C4-2B (cell line): ENCODE measurements at regions not wholly inside any gene's neighbourhood (a gene's known extent, or its start where the extent isn't known, plus 50 kb on each side); places are given as distances from the start of the nearest gene placed in this dataset.

Experiments
- ZFX ChIP-seq: fragments of 450-650 bp; IDR thresholded peaks from 2 replicates; pipeline ENCODE4 v1.6.1; 2017
- TF ChIP-seq, protein P1 (sequence below): fragments of 450-650 bp; conservative IDR thresholded peaks from 2 replicates; pipeline ENCODE4 v1.5.1; 2017; ENCODE audit warnings: mild to moderate bottlenecking

GRCh38 chr11:134575504-134576230 is 163.6 kb upstream of the B3GAT1 start:
- TF ChIP-seq, protein P1, sequence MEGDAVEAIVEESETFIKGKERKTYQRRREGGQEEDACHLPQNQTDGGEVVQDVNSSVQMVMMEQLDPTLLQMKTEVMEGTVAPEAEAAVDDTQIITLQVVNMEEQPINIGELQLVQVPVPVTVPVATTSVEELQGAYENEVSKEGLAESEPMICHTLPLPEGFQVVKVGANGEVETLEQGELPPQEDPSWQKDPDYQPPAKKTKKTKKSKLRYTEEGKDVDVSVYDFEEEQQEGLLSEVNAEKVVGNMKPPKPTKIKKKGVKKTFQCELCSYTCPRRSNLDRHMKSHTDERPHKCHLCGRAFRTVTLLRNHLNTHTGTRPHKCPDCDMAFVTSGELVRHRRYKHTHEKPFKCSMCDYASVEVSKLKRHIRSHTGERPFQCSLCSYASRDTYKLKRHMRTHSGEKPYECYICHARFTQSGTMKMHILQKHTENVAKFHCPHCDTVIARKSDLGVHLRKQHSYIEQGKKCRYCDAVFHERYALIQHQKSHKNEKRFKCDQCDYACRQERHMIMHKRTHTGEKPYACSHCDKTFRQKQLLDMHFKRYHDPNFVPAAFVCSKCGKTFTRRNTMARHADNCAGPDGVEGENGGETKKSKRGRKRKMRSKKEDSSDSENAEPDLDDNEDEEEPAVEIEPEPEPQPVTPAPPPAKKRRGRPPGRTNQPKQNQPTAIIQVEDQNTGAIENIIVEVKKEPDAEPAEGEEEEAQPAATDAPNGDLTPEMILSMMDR = no peak
- no peak for TF ChIP-seq ZFX
